ENCODE measurements at regions not wholly inside any gene's neighbourhood (a gene's known extent, or its start where the extent isn't known, plus 50 kb on each side); places are given as distances from the start of the nearest gene placed in this dataset.

DNA sequence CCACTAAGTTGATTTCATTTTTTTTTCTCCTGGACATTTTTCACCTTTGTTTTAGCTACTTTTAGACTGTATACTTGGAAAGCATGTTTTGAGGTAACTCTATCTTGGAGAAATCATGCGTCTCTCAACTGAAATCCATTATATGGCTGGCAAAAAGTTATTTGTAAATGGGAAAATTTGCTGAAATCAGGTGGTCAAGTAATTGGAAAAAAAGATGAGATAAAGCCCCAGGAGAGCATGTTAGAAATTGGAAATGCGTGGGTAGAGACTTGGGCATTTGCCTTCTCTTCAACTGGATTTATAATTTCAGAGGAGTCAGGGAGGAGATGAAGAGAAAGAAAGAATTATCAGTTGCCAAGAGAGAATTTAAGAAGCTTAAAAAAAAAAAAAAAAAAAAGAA lies 217.1 kb upstream of the MAP3K7 start:
- no TSS peak for BruUV-seq (replicated peaks)
- no peak for DNase-seq (ENCODE audit: low spot score)
- TF ChIP-seq EZH2 (IDR thresholded peaks at IDR 0.05; ENCODE audit: borderline replicate concordance, low read depth, low read length, poor library complexity, severe bottlenecking) = no peak
- TF ChIP-seq, protein P1, sequence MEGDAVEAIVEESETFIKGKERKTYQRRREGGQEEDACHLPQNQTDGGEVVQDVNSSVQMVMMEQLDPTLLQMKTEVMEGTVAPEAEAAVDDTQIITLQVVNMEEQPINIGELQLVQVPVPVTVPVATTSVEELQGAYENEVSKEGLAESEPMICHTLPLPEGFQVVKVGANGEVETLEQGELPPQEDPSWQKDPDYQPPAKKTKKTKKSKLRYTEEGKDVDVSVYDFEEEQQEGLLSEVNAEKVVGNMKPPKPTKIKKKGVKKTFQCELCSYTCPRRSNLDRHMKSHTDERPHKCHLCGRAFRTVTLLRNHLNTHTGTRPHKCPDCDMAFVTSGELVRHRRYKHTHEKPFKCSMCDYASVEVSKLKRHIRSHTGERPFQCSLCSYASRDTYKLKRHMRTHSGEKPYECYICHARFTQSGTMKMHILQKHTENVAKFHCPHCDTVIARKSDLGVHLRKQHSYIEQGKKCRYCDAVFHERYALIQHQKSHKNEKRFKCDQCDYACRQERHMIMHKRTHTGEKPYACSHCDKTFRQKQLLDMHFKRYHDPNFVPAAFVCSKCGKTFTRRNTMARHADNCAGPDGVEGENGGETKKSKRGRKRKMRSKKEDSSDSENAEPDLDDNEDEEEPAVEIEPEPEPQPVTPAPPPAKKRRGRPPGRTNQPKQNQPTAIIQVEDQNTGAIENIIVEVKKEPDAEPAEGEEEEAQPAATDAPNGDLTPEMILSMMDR (conservative IDR thresholded peaks at IDR 0.05; ENCODE audit: low read depth, low read length) = no peak
- no peaks in the 10 kb centered on the region for H3K9me3 ChIP-seq (ENCODE audit: low read depth, low read length, poor library complexity, severe bottlenecking)
- no peak overlapping the region for H3K4me3 ChIP-seq (ENCODE audit: low read depth, low read length, poor library complexity, severe bottlenecking)
- intact Hi-C loops (cut with micrococcal nuclease; ENCODE audit: unreplicated experiment) = no loop called here
- H3K4me1 ChIP-seq (ENCODE audit: insufficient read depth, low read length, poor library complexity, severe bottlenecking) = peaks cover 5% of the 10 kb centered on the region
- H3K27me3 ChIP-seq (replicated peaks; ENCODE audit: insufficient read depth, low read depth, low read length, poor library complexity) = peaks cover 49% of the 10 kb centered on the region
- no peak overlapping the region for H3K27ac ChIP-seq (ENCODE audit: low read depth, low read length, poor library complexity, severe bottlenecking)
- POLR2A ChIA-PET (ENCODE audit: low non-redundant PET) = no interaction called here
- CTCF ChIA-PET = no interaction called here
- H3K36me3 ChIP-seq (ENCODE audit: insufficient read depth, low read length, poor library complexity, severe bottlenecking) = no peaks in the 10 kb centered on the region

DNA sequence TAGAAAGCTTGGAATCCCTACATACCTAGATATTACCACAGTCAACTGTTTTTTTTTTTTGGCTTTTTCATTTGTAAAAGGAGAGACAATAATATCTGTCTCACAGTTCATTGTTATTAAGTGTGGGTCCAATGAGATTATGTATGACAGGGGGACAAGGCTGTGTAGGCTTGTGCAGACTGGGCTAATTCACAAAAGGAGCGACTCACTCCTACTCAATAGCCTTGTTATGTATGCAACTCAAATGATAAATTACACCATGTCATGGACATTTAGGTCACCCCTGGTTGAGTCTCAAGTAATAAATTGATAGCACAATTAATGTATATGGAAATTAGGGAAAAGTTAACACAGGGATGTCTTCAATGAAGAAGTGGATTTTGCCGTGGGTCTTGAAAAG lies 208.2 kb upstream of the MAP3K7 start:
- H3K36me3 ChIP-seq (ENCODE audit: insufficient read depth, low read length, poor library complexity, severe bottlenecking) = no peaks in the 10 kb centered on the region
- intact Hi-C loops (cut with micrococcal nuclease; ENCODE audit: unreplicated experiment) = no loop called here
- no TSS peak for BruUV-seq (replicated peaks)
- TF ChIP-seq, protein P1 (conservative IDR thresholded peaks at IDR 0.05; ENCODE audit: low read depth, low read length) = no peak
- no peak for TF ChIP-seq EZH2 (IDR thresholded peaks at IDR 0.05; ENCODE audit: borderline replicate concordance, low read depth, low read length, poor library complexity, severe bottlenecking)
- H3K4me1 ChIP-seq (ENCODE audit: insufficient read depth, low read length, poor library complexity, severe bottlenecking) = peaks cover 19% of the 10 kb centered on the region
- H3K4me3 ChIP-seq (ENCODE audit: low read depth, low read length, poor library complexity, severe bottlenecking) = no peak overlapping the region
- peaks cover 51% of the 10 kb centered on the region for H3K27me3 ChIP-seq (replicated peaks; ENCODE audit: insufficient read depth, low read depth, low read length, poor library complexity)
- POLR2A ChIA-PET (ENCODE audit: low non-redundant PET) = no interaction called here
- no peak for DNase-seq (ENCODE audit: low spot score)
- no peaks in the 10 kb centered on the region for H3K9me3 ChIP-seq (ENCODE audit: low read depth, low read length, poor library complexity, severe bottlenecking)
- H3K27ac ChIP-seq (ENCODE audit: low read depth, low read length, poor library complexity, severe bottlenecking) = no peak overlapping the region
- CTCF ChIA-PET = no interaction called here

DNA sequence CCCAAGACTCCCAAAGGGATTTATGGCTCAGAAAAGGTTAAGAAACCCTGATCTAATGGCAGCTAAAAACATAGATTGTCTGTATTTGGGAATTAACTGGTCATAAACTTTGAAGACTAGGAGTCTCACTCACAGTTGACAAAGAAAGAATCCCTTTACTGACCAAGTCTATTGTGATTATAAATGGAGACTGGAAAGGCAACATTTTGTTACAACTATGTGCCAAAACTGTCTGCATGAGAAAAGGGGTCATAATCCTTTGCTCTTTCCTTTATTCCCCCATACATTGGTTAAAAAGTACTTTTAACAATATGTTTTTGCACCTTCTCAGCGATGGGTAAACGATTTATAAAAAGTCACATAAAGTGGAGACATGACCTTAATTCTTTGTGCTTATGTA lies 206.9 kb upstream of the MAP3K7 start:
- intact Hi-C loops (cut with micrococcal nuclease; ENCODE audit: unreplicated experiment) = no loop called here
- BruUV-seq (replicated peaks) = no TSS peak

More for the DNA sequence above, 206.9 kb upstream of the MAP3K7 start:
- Histone ChIP-seq H3K9me3 (ENCODE audit: low read depth, low read length, poor library complexity, severe bottlenecking) (no peaks in the 10 kb centered on the region), H3K4me3 (ENCODE audit: low read depth, low read length, poor library complexity, severe bottlenecking) (no peak overlapping the region), H3K36me3 (ENCODE audit: insufficient read depth, low read length, poor library complexity, severe bottlenecking) (no peaks in the 10 kb centered on the region), H3K27ac (ENCODE audit: low read depth, low read length, poor library complexity, severe bottlenecking) (no peak overlapping the region), H3K27me3 (replicated peaks; ENCODE audit: insufficient read depth, low read depth, low read length, poor library complexity) (peaks cover 64% of the 10 kb centered on the region), H3K4me1 (ENCODE audit: insufficient read depth, low read length, poor library complexity, severe bottlenecking) (peaks cover 15% of the 10 kb centered on the region)
- TF ChIP-seq EZH2 (IDR thresholded peaks at IDR 0.05; ENCODE audit: borderline replicate concordance, low read depth, low read length, poor library complexity, severe bottlenecking) = no peak
- TF ChIP-seq, protein P1 (conservative IDR thresholded peaks at IDR 0.05; ENCODE audit: low read depth, low read length) = no peak
- POLR2A ChIA-PET (ENCODE audit: low non-redundant PET) = no interaction called here
- DNase-seq (ENCODE audit: low spot score) = no peak
- CTCF ChIA-PET = no interaction called here

Data from A673 (cell line).